CD4-positive, alpha-beta T cell treated with Interleukin-4 for 1 hour (primary cell): ENCODE measurements at regions not wholly inside any gene's neighbourhood (a gene's known extent, or its start where the extent isn't known, plus 50 kb on each side); places are given as distances from the start of the nearest gene placed in this dataset.

Source experiments
- DNase-seq, 2 donors: peaks; one replicate each; pipeline ENCODE4 v3.0.0-alpha.2; 2020 to 2022

GRCh38 chr4:8698341-8699062 lies 105.9 kb downstream of the CPZ start:
- DNase-seq, result peak in 1 of 2 donors; percentile 10

GRCh38 chr4:8697826-8698225 lies 105.3 kb downstream of the CPZ start:
- no peak for DNase-seq

GRCh38 chr4:8696369-8697127 lies 104.0 kb downstream of the CPZ start:
- no peak for DNase-seq

GRCh38 chr4:8695237-8696219 lies 103.0 kb downstream of the CPZ start:
- DNase-seq, result peak in 1 of 2 donors; percentile 8

- DNase-seq, result no peak
Observed at GRCh38 chr4:8694651-8695151, 102.1 kb downstream of the CPZ start.

- DNase-seq, result no peak
Observed at GRCh38 chr4:8694226-8694625, 101.7 kb downstream of the CPZ start.

- DNase-seq, result no peak
Observed at GRCh38 chr4:8691151-8691775, 98.7 kb downstream of the CPZ start.

GRCh38 chr4:8690216-8691150 lies 97.9 kb downstream of the CPZ start:
- peak in 1 of 2 donors; percentile 9 for DNase-seq

GRCh38 chr4:8689741-8690140 lies 97.2 kb downstream of the CPZ start:
- peak in 1 of 2 donors; percentile 4 for DNase-seq

GRCh38 chr4:8688908-8689445 lies 96.4 kb downstream of the CPZ start:
- no peak for DNase-seq

- DNase-seq, result no peak
Observed at GRCh38 chr4:8688041-8688907, 95.7 kb downstream of the CPZ start.

GRCh38 chr4:8687083-8687482 lies 94.5 kb downstream of the CPZ start:
- no peak for DNase-seq

- no peak for DNase-seq
Observed at GRCh38 chr4:8685831-8686230, 93.3 kb downstream of the CPZ start.

- no peak for DNase-seq
Observed at GRCh38 chr4:8683462-8683861, 90.9 kb downstream of the CPZ start.

GRCh38 chr4:8682725-8683124 lies 90.2 kb downstream of the CPZ start:
- no peak for DNase-seq

GRCh38 chr4:8682296-8682695 lies 89.7 kb downstream of the CPZ start:
- no peak for DNase-seq

GRCh38 chr4:8681391-8681790 lies 88.8 kb downstream of the CPZ start:
- no peak for DNase-seq

GRCh38 chr4:8679032-8679431 lies 86.5 kb downstream of the CPZ start:
- DNase-seq, result no peak

- no peak for DNase-seq
Observed at GRCh38 chr4:8676676-8677075, 84.1 kb downstream of the CPZ start.

- DNase-seq, result no peak
Observed at GRCh38 chr4:8675906-8676305, 83.3 kb downstream of the CPZ start.
